K562 (cell line): ENCODE measurements at regions not wholly inside any gene's neighbourhood (a gene's known extent, or its start where the extent isn't known, plus 50 kb on each side); places are given as distances from the start of the nearest gene placed in this dataset.

ENCODE experiments used
- BRD9 ChIP-seq: fragments of 450-650 bp; IDR thresholded peaks from 2 replicates; pipeline ENCODE4 v1.6.1; 2018; ENCODE audit warnings: low read depth; ENCODE audit not compliant: partially characterized antibody
- CTCF ChIP-seq, 3 experiments: IDR thresholded peaks in 2 of 3; conservative IDR thresholded peaks in 1 of 3; 2 replicates each; pipeline ENCODE4 v1.5.1; 2011 to 2012; ENCODE audit warnings: low read length in 3 of 3, mild to moderate bottlenecking in 3 of 3, control low read depth in 2 of 3, improper control_type of control experiment in 1 of 3, inconsistent platforms in 1 of 3, low read depth in 1 of 3, mixed read lengths in 1 of 3, moderate library complexity in 1 of 3; ENCODE audit not compliant: insufficient read depth in 2 of 3
- MED1 ChIP-seq: sonication (generic); formaldehyde crosslinking; IDR thresholded peaks from 2 replicates; pipeline ENCODE4 v1.8.1; 2023; ENCODE audit warnings: missing genetic modification reagents, borderline replicate concordance
- MXI1 ChIP-seq: IDR thresholded peaks from 2 replicates; pipeline ENCODE4 v1.6.1; 2011; ENCODE audit warnings: low read depth, mild to moderate bottlenecking, improper control_type of control experiment, low read length
- NCOR1 ChIP-seq: fragments of 450-650 bp; IDR thresholded peaks from 2 replicates; pipeline ENCODE4 v1.6.1; 2016; ENCODE audit warnings: mild to moderate bottlenecking, moderate library complexity
- POLR2A ChIP-seq: fragments of 450-650 bp; conservative IDR thresholded peaks from 2 replicates; pipeline ENCODE4 v1.6.1; 2016
- TCF7L2 ChIP-seq: fragments of 150-350 bp; IDR thresholded peaks from 2 replicates; pipeline ENCODE4 v1.6.1; 2016; ENCODE audit warnings: low read depth, mild to moderate bottlenecking, low read length, moderate library complexity
- TEAD4 ChIP-seq, 2 experiments: sonication (generic) in 1 of 2; formaldehyde crosslinking in 1 of 2; IDR thresholded peaks; 2 replicates each; pipeline versions ENCODE4 v1.6.1 to v1.8.0; 2012 to 2022; ENCODE audit warnings: borderline replicate concordance in 1 of 2, inconsistent platforms in 1 of 2, low read length in 1 of 2, mild to moderate bottlenecking in 1 of 2, missing genetic modification reagents in 1 of 2
- ZFP91 ChIP-seq: sonication (generic); formaldehyde crosslinking; IDR thresholded peaks from 2 replicates; pipeline ENCODE4 v1.8.0; 2022; ENCODE audit warnings: mild to moderate bottlenecking, missing genetic modification reagents

- TF ChIP-seq CTCF (IDR thresholded peaks at IDR 0.05 in 2 of 3, conservative IDR thresholded peaks at IDR 0.05 in 1 of 3; ENCODE audit: insufficient read depth in 2 of 3, low read depth in 1 of 3, low read length in 3 of 3): no peak
- TF ChIP-seq BRD9: no peak
- TF ChIP-seq TCF7L2: no peak
- no peak for TF ChIP-seq MED1
- no peak for TF ChIP-seq POLR2A
- TF ChIP-seq ZFP91 (CRISPR knock-in tag): no peak
- no peak for TF ChIP-seq MXI1
- no peak for TF ChIP-seq NCOR1
- no peak for TF ChIP-seq TEAD4 (IDR thresholded peaks at IDR 0.05; ENCODE audit: low read length)
- no peak for TF ChIP-seq TEAD4 (CRISPR knock-in tag; IDR thresholded peaks at IDR 0.05; ENCODE audit: borderline replicate concordance)
These were observed 734.2 kb downstream of the RAPGEF2 start for GRCh38 chr4:159837071-159837470.
